Mesenchymal stem cell (in vitro differentiated cells and primary cell): ENCODE measurements at regions not wholly inside any gene's neighbourhood (a gene's known extent, or its start where the extent isn't known, plus 50 kb on each side); places are given as distances from the start of the nearest gene placed in this dataset.

Source experiments
- DNase-seq: peaks from one replicate; pipeline ENCODE4 v3.0.0-alpha.2; 2013
- H2AFZ ChIP-seq: one replicate; pipeline ENCODE4 v1.6.1; 2013; ENCODE audit warnings: low read depth, mild to moderate bottlenecking, control low read depth, inconsistent platforms, low read length, moderate library complexity
- H2AK5ac ChIP-seq: 2 replicates; pipeline ENCODE4 v1.6.1; 2013; ENCODE audit warnings: low read length, moderate library complexity, mild to moderate bottlenecking, inconsistent platforms; ENCODE audit not compliant: severe bottlenecking
- H2BK120ac ChIP-seq: one replicate; pipeline ENCODE4 v1.6.1; 2013; ENCODE audit warnings: low read depth, mild to moderate bottlenecking, inconsistent platforms, low read length, moderate library complexity
- H2BK12ac ChIP-seq, 2 experiments: one replicate each; pipeline ENCODE4 v1.6.1; 2013; ENCODE audit warnings: inconsistent platforms in 2 of 2, low read length in 2 of 2, mild to moderate bottlenecking in 2 of 2, moderate library complexity in 2 of 2, control low read depth in 1 of 2
- H2BK15ac ChIP-seq: one replicate; pipeline ENCODE4 v1.6.1; 2013; ENCODE audit warnings: mild to moderate bottlenecking, low read depth, inconsistent platforms; ENCODE audit not compliant: poor library complexity, severe bottlenecking
- H2BK5ac ChIP-seq: 2 replicates; pipeline ENCODE4 v1.6.1; 2013; ENCODE audit warnings: low read depth, mild to moderate bottlenecking, low read length, control low read depth, inconsistent platforms; ENCODE audit not compliant: poor library complexity, severe bottlenecking
- H3K14ac ChIP-seq, 2 experiments: one replicate each; pipeline ENCODE4 v1.6.1; 2013; ENCODE audit warnings: inconsistent platforms in 2 of 2, low read length in 2 of 2, control low read depth in 1 of 2, mild to moderate bottlenecking in 1 of 2, moderate library complexity in 1 of 2
- H3K18ac ChIP-seq, 2 experiments: one replicate each; pipeline ENCODE4 v1.6.1; 2013; ENCODE audit warnings: inconsistent platforms in 2 of 2, low read length in 2 of 2, control low read depth in 1 of 2, low read depth in 1 of 2, mild to moderate bottlenecking in 1 of 2
- H3K23ac ChIP-seq, 2 experiments: one replicate each; pipeline ENCODE4 v1.6.1; 2013; ENCODE audit warnings: inconsistent platforms in 2 of 2, low read length in 2 of 2, mild to moderate bottlenecking in 2 of 2, moderate library complexity in 2 of 2, control low read depth in 1 of 2
- H3K27ac ChIP-seq: 2 replicates; pipeline ENCODE4 v1.5.1; 2013; ENCODE audit warnings: mild to moderate bottlenecking, moderate library complexity, low read length, control low read depth, inconsistent platforms; ENCODE audit not compliant: poor library complexity, severe bottlenecking
- H3K27me3 ChIP-seq, 2 experiments: 2 replicates each; pipeline versions ENCODE4 v1.6.1 to v1.7.0; 2013; ENCODE audit warnings: low read length in 2 of 2, mild to moderate bottlenecking in 2 of 2, moderate library complexity in 2 of 2, control low read depth in 1 of 2, inconsistent platforms in 1 of 2; ENCODE audit not compliant: control insufficient read depth in 1 of 2, insufficient read depth in 1 of 2
- H3K36me3 ChIP-seq, 2 experiments: 2 replicates each; pipeline versions ENCODE4 v1.6.1 to v1.7.0; 2013; ENCODE audit warnings: low read length in 2 of 2, control low read depth in 1 of 2, inconsistent platforms in 1 of 2, low read depth in 1 of 2, mild to moderate bottlenecking in 1 of 2; ENCODE audit not compliant: insufficient read depth in 2 of 2, control insufficient read depth in 1 of 2
- H3K4ac ChIP-seq, 2 experiments: one replicate each; pipeline ENCODE4 v1.6.1; 2013; ENCODE audit warnings: inconsistent platforms in 2 of 2, low read length in 2 of 2, mild to moderate bottlenecking in 2 of 2, moderate library complexity in 2 of 2, control low read depth in 1 of 2, low read depth in 1 of 2
- H3K4me1 ChIP-seq: 2 replicates; pipeline ENCODE4 v1.6.1; 2013; ENCODE audit warnings: low read depth, low read length, control low read depth; ENCODE audit not compliant: control insufficient read depth, insufficient read depth
- H3K4me2 ChIP-seq: 2 replicates; pipeline ENCODE4 v1.6.1; 2013; ENCODE audit warnings: low read length, mild to moderate bottlenecking, inconsistent platforms; ENCODE audit not compliant: poor library complexity, severe bottlenecking
- H3K4me3 ChIP-seq, 2 experiments: 2 replicates each; pipeline versions ENCODE4 v1.5.1 to v1.7.0; 2013; ENCODE audit warnings: low read length in 2 of 2, mild to moderate bottlenecking in 2 of 2, control low read depth in 1 of 2, low read depth in 1 of 2; ENCODE audit not compliant: insufficient read depth in 1 of 2
- H3K79me1 ChIP-seq: replicated peaks from 2 replicates; pipeline ENCODE4 v1.6.1; 2013; ENCODE audit warnings: mild to moderate bottlenecking, control low read depth, low read length, inconsistent platforms; ENCODE audit not compliant: poor library complexity, severe bottlenecking
- H3K9ac ChIP-seq: 2 replicates; pipeline ENCODE4 v1.7.0; 2013; ENCODE audit warnings: mild to moderate bottlenecking, low read length, moderate library complexity
- H3K9me3 ChIP-seq: 2 replicates; pipeline ENCODE4 v1.7.0; 2013; ENCODE audit warnings: mild to moderate bottlenecking, low read length; ENCODE audit not compliant: control insufficient read depth
- H4K8ac ChIP-seq: one replicate; pipeline ENCODE4 v1.6.1; 2013; ENCODE audit warnings: inconsistent platforms, mild to moderate bottlenecking, low read length, moderate library complexity
- H4K91ac ChIP-seq: one replicate; pipeline ENCODE4 v1.6.1; 2013; ENCODE audit warnings: mild to moderate bottlenecking, low read length, inconsistent platforms
- WGBS: methylation state at CpG from one replicate; pipeline ENCODE4 v1.1.7; 2013; ENCODE audit warnings: mixed read lengths; 5-methylcytosine and 5-hydroxymethylcytosine counted together

GRCh38 chr12:31866523-31866922 is 92.7 kb upstream of the RESF1 start:
- Histone ChIP-seq H3K4me2 (no peak overlapping the region), H3K9me3 (no peaks in the 10 kb centered on the region), H4K91ac (no peak overlapping the region), H2BK15ac (no peak overlapping the region), H3K18ac (no peak overlapping the region), H3K23ac (no peak overlapping the region), H2BK5ac (no peak overlapping the region), H3K14ac (no peak overlapping the region), H2AFZ (no peak overlapping the region), H2AK5ac (no peak overlapping the region), H3K79me1 (no peaks in the 10 kb centered on the region), H2BK120ac (no peak overlapping the region), H3K36me3 (no peaks in the 10 kb centered on the region), H3K9ac (no peak overlapping the region), H4K8ac (no peak overlapping the region), H3K27ac (no peak overlapping the region), H3K4ac (no peak overlapping the region), H3K4me1 (no peaks in the 10 kb centered on the region), H3K4me3 (no peak overlapping the region), H2BK12ac (no peak overlapping the region), H3K27me3 (no peaks in the 10 kb centered on the region)
- no peak for DNase-seq
- WGBS, result 100% methylated on average over 2 of the region's 3 CpGs

GRCh38 chr12:31865023-31865422 is 94.2 kb upstream of the RESF1 start:
- Histone ChIP-seq H3K23ac (no peak overlapping the region), H3K79me1 (no peaks in the 10 kb centered on the region), H4K91ac (no peak overlapping the region), H3K9ac (no peak overlapping the region), H3K9me3 (no peaks in the 10 kb centered on the region), H2AK5ac (no peak overlapping the region), H2BK12ac (no peak overlapping the region), H3K4me2 (no peak overlapping the region), H2AFZ (no peak overlapping the region), H3K27me3 (no peaks in the 10 kb centered on the region), H3K27ac (no peak overlapping the region), H2BK15ac (no peak overlapping the region), H3K4ac (no peak overlapping the region), H2BK120ac (no peak overlapping the region), H3K18ac (no peak overlapping the region), H3K4me3 (no peak overlapping the region), H3K36me3 (no peaks in the 10 kb centered on the region), H4K8ac (no peak overlapping the region), H3K14ac (no peak overlapping the region), H3K4me1 (no peaks in the 10 kb centered on the region), H2BK5ac (no peak overlapping the region)
- no peak for DNase-seq
- WGBS, result 67% methylated on average over 1 of the region's 2 CpGs

GRCh38 chr12:31861360-31861759 is 97.9 kb upstream of the RESF1 start:
- no peak overlapping the region for H3K23ac ChIP-seq
- H3K4ac ChIP-seq, result no peak overlapping the region
- no peaks in the 10 kb centered on the region for H3K4me1 ChIP-seq
- 76% methylated on average over 2 of the region's 2 CpGs for WGBS
- H4K8ac ChIP-seq, result no peak overlapping the region
- H3K4me3 ChIP-seq, result no peak overlapping the region
- DNase-seq, result no peak
- no peak overlapping the region for H2BK12ac ChIP-seq
- no peak overlapping the region for H2BK15ac ChIP-seq
- H2AFZ ChIP-seq, result no peak overlapping the region
- H4K91ac ChIP-seq, result no peak overlapping the region
- no peaks in the 10 kb centered on the region for H3K79me1 ChIP-seq
- no peak overlapping the region for H2AK5ac ChIP-seq
- no peak overlapping the region for H2BK120ac ChIP-seq
- no peaks in the 10 kb centered on the region for H3K9me3 ChIP-seq
- H3K36me3 ChIP-seq, result no peaks in the 10 kb centered on the region
- no peak overlapping the region for H3K18ac ChIP-seq
- H3K27me3 ChIP-seq, result no peaks in the 10 kb centered on the region
- no peak overlapping the region for H3K9ac ChIP-seq
- H3K14ac ChIP-seq, result no peak overlapping the region
- H3K4me2 ChIP-seq, result no peak overlapping the region
- H3K27ac ChIP-seq, result no peak overlapping the region
- no peak overlapping the region for H2BK5ac ChIP-seq

- no peak for DNase-seq
- no peak overlapping the region for H2AFZ ChIP-seq
- no peak overlapping the region for H2BK12ac ChIP-seq
- H4K91ac ChIP-seq, result no peak overlapping the region
- 97% methylated on average over 4 of the region's 4 CpGs for WGBS
- H3K9ac ChIP-seq, result no peak overlapping the region
- H3K27ac ChIP-seq, result no peak overlapping the region
- peaks cover 3% of the 10 kb centered on the region for H3K9me3 ChIP-seq
- no peak overlapping the region for H3K4me3 ChIP-seq
- no peak overlapping the region for H2BK15ac ChIP-seq
- H4K8ac ChIP-seq, result no peak overlapping the region
- no peak overlapping the region for H3K18ac ChIP-seq
- no peak overlapping the region for H2BK120ac ChIP-seq
- no peak overlapping the region for H3K14ac ChIP-seq
- H3K4me2 ChIP-seq, result no peak overlapping the region
- H3K79me1 ChIP-seq, result no peaks in the 10 kb centered on the region
- H2BK5ac ChIP-seq, result no peak overlapping the region
- no peaks in the 10 kb centered on the region for H3K27me3 ChIP-seq
- H3K4ac ChIP-seq, result no peak overlapping the region
- H3K36me3 ChIP-seq, result no peaks in the 10 kb centered on the region
- H3K4me1 ChIP-seq, result no peaks in the 10 kb centered on the region
- no peak overlapping the region for H2AK5ac ChIP-seq
- H3K23ac ChIP-seq, result no peak overlapping the region
Measured at GRCh38 chr12:31860401-31860800, 98.8 kb upstream of the RESF1 start.
